NCI-H2196 treated with DMSO at 0.1 percent for 48 hours (cell line): ENCODE measurements at regions not wholly inside any gene's neighbourhood (a gene's known extent, or its start where the extent isn't known, plus 50 kb on each side); places are given as distances from the start of the nearest gene placed in this dataset.

Experiments
- DNase-seq: peaks from one replicate; lab custom pipeline; 2025; ENCODE audit not compliant: unreplicated experiment; lab: John Stamatoyannopoulos, UW

DNA sequence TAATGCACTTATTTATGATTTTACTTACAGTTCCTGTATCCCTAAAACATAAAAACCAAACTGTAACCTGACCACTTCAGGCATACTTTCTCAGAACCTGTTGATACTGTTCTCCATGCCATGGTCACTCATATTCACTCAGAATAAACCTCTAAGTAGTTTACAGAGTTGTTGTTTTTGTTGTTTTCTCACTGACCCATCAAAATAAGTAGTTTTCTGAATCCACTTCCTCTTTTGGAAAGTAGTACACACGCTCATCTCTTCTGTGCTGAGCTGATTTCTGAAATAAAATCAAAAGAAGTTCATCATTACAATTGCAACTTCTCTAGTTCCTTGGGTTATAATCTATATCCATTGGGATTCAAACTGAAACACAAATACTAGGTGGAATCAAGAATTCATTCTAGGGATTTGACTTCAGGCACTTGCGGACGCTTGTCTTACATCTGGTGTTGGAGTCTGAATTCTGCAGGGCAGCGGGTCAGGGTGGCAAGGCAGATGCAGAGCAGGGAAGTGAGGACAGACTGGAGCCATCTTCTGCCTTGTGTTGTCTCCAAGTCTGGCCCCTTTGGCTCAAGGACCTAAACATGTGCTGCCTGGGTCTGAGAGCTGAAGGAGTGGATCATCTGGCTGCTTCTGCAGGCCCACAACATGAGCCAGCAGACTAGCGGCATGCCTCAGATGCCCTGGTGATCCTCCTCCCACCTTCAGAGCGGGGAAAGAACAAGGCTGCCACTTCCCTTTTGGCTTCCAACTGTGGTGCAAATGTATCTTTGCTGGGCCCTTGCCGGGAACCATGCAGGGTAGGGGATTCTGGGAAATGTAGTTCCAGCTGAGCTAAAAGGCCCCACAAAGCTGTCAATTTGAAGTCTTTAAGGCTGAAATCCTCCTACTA is 167.9 kb upstream of the MYLIP start:
- DNase-seq, result no peak

DNA sequence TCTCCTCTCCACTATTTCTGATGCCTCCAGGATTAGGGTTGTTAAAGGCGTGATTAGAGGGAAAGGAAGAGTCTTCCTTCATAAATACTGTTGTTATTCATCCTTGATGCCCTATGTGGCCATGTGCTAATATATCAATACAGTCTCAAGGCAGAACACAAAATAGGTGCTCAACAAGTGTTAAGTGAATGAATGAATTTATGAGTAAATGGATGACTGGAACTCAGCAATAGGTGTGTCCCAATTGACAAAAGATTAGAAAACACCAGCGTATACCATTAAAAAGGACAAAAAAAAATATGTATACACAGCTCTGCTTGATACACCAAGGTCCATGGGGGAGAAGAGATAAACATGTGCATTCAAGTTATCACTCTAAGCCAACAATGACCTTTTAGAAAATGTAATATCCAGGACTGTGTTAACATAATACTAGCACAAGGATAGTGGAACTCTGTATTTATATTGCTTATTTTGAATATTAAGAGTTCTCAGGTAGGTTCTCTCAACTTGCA is 171.2 kb upstream of the MYLIP start:
- DNase-seq, result no peak

DNA sequence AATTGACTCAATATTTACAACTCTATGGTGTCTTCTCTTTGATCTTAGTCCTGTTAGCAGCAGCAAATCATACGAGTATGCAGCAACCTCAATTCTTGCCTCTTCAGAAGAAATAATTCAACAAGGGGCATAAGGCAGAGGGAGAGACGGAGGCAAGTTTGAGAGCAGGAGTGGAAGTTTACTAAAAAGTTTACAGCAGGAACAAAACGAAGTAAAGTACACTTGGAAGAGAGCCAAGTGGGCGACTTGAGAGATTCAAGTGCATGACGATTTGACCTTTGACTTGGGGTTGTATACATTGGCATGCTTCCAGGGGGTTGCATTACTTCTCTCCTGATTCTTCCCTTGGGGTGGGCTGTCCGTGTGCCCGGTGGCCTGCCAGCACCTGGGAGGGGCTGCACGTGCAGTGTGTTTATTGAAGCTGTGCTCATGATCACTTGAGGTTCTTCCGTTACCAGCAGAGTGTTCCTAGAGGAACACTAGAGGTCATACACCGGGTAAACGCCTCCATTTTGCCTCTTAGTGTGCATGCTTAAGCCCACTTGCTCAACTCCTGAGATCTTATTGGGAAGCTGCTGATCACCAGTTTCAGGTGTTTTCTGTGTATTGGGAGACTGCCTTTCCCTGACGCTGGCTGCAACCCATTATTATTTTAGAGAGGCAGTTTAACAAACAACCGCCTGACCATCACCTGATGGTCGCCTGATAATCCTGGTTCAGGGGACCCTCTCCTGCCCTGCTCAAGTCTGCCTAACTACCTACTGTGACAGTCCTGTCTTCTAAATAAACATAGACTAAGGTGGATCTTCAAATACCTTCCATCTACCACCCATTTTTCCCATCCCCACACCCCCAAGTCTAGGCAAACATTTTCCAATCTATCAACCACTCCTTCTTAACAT is 172.4 kb upstream of the MYLIP start:
- DNase-seq, result peak; percentile 27

GRCh38 chr6:15955484-15955883 is 173.4 kb upstream of the MYLIP start:
- DNase-seq, result no peak

GRCh38 chr6:15953152-15953880 is 175.6 kb upstream of the MYLIP start:
- DNase-seq, result no peak

DNA sequence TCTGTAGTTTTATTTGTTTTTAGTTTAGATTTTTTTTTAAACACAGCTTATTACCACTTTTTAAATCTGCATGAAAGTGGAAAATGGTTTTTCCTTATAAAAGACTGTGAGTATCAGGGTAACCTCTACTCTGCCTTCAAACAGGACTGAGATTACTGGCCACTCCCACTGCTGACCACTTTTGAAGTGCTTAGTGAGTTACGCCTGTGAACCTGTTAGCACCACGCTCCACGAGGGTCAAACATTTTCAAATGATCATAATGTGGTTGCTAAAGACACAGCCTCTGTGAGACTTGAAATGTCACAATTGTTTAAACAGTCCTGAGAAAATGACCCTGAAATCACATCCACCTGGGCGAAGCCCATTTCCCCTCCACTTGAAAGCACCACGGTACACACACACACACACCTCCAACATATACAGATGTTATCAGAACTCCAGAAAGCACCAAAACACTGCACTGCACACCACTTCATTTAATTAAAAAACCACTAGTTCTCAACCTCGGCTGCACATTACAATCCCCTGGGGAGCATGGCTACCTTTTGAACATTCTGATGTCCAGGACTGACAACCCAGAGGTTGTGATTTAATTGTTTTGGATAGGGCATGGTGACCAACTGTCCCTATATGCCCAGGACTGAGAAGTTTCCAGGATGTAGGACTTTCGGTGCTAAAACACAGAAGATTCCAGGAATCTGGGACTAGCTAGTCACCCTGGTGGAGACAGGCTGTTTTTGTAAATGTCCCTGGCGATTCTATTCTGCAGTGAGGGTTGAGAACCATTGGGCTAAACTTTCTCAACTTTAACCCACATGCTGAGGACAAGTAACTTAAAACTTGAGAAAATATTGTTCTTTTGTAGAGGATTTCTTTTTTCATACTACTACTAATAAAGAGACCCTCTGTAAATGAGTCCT is 176.4 kb upstream of the MYLIP start:
- no peak for DNase-seq

GRCh38 chr6:15950962-15951569 is 177.8 kb upstream of the MYLIP start:
- DNase-seq, result no peak

- DNase-seq, result peak; percentile 60
These were observed 178.9 kb upstream of the MYLIP start for GRCh38 chr6:15949982-15950381.

GRCh38 chr6:15948930-15949900 is 179.7 kb upstream of the MYLIP start:
- DNase-seq, result peak; percentile 93

GRCh38 chr6:15947923-15948322 is 181.0 kb upstream of the MYLIP start:
- DNase-seq, result no peak

DNA sequence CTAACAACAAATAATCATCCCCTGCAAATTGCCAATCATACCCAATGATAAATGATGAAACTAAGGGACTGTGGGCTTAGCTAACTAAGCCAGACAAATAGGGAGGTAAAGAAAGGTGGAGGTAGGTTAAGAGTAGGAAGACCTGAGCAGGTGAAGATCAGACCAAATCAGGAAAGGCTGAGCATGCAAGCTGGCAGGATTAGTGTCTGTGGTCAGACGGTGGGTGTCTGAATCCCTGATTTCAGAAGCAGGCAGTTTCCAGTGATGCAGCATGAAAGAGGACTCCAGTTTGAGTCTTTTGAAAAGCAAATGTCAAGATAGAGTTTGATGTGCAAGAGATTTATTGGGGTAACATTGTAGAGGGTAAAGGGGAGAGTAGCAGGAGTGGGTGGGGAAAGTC is 181.4 kb upstream of the MYLIP start:
- DNase-seq, result no peak

- no peak for DNase-seq
These were observed 182.0 kb upstream of the MYLIP start for GRCh38 chr6:15946701-15947385.

- DNase-seq, result no peak
These were observed 183.2 kb upstream of the MYLIP start for GRCh38 chr6:15945593-15946159.

GRCh38 chr6:15943423-15943822 is 185.5 kb upstream of the MYLIP start:
- no peak for DNase-seq

- no peak for DNase-seq
These were observed 187.7 kb upstream of the MYLIP start for GRCh38 chr6:15941168-15941567.

- DNase-seq, result no peak
These were observed 190.8 kb upstream of the MYLIP start for GRCh38 chr6:15938107-15938506.

- no peak for DNase-seq
These were observed 191.3 kb upstream of the MYLIP start for GRCh38 chr6:15937602-15938001.

GRCh38 chr6:15936503-15936902 is 192.4 kb upstream of the MYLIP start:
- DNase-seq, result no peak
